ACC112 (cell line): ENCODE measurements at regions not wholly inside any gene's neighbourhood (a gene's known extent, or its start where the extent isn't known, plus 50 kb on each side); places are given as distances from the start of the nearest gene placed in this dataset.

Experiments used
- H2AFZ ChIP-seq: fragments of 200-600 bp; sonication (generic); one replicate; pipeline ENCODE4 v1.6.0; 2017; ENCODE audit warnings: antibody characterized with exemption, low read length; ENCODE audit not compliant: unreplicated experiment
- H3K27ac ChIP-seq: fragments of 200-600 bp; sonication (generic); 2 replicates; pipeline ENCODE4 v1.5.1; 2014; ENCODE audit warnings: low read depth, mild to moderate bottlenecking, antibody characterized with exemption, low read length, moderate library complexity
- H3K27me3 ChIP-seq: fragments of 200-600 bp; sonication (generic); 2 replicates; pipeline ENCODE4 v1.6.1; 2014; ENCODE audit warnings: mild to moderate bottlenecking, antibody characterized with exemption, low read length, moderate library complexity, mixed read lengths; ENCODE audit not compliant: insufficient read depth
- H3K36me3 ChIP-seq: fragments of 200-600 bp; sonication (generic); 2 replicates; pipeline ENCODE4 v1.6.1; 2016; ENCODE audit warnings: mild to moderate bottlenecking, antibody characterized with exemption, low read length, moderate library complexity, mixed read lengths; ENCODE audit not compliant: insufficient read depth
- H3K4me1 ChIP-seq: fragments of 200-600 bp; sonication (generic); one replicate; pipeline ENCODE4 v1.6.1; 2016; ENCODE audit warnings: low read length, mixed read lengths; ENCODE audit not compliant: insufficient read depth, unreplicated experiment, control insufficient read depth
- H3K4me3 ChIP-seq: fragments of 200-600 bp; sonication (generic); 2 replicates; pipeline ENCODE4 v1.5.1; 2014; ENCODE audit warnings: mild to moderate bottlenecking, low read depth, low read length
- H3K79me2 ChIP-seq: fragments of 200-600 bp; sonication (generic); one replicate; pipeline ENCODE4 v1.6.0; 2016; ENCODE audit warnings: low read length; ENCODE audit not compliant: control insufficient read depth, unreplicated experiment, insufficient read depth

- Histone ChIP-seq H3K4me1 (no peaks in the 10 kb centered on the region), H3K79me2 (no peaks in the 10 kb centered on the region), H3K27ac (no peak overlapping the region), H3K36me3 (no peaks in the 10 kb centered on the region), H2AFZ (no peak overlapping the region), H3K27me3 (no peaks in the 10 kb centered on the region), H3K4me3 (no peak overlapping the region)
Measured at GRCh38 chr5:29069104-29069402, 2030.7 kb upstream of the CDH9 start.

- H3K4me1 ChIP-seq, result no peaks in the 10 kb centered on the region
- no peak overlapping the region for H2AFZ ChIP-seq
- no peaks in the 10 kb centered on the region for H3K27me3 ChIP-seq
- no peaks in the 10 kb centered on the region for H3K36me3 ChIP-seq
- H3K79me2 ChIP-seq, result no peaks in the 10 kb centered on the region
- no peak overlapping the region for H3K27ac ChIP-seq
- no peak overlapping the region for H3K4me3 ChIP-seq
Measured at GRCh38 chr5:29061381-29061780, 2023.0 kb upstream of the CDH9 start.

DNA sequence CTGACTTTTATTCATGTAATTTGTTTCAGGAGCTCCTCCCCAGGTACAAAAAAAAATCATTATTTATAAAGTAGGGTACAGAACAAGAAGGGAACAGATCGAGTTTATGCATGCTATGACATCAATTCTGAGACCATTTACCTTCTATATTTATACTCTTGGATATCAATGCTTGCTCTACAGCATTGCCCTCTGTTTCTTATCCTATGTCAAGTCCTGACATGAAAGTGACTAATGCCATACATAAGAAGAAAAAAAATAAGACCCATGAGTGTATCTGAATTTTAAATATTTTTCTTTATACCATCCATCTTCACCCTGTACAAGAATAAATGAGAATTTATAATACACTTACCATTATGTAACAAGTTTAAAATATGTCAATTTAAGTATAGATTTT, 2016.3 kb upstream of the CDH9 start:
- Histone ChIP-seq H3K79me2 (no peaks in the 10 kb centered on the region), H3K27me3 (no peaks in the 10 kb centered on the region), H3K4me3 (no peak overlapping the region), H2AFZ (no peak overlapping the region), H3K27ac (no peak overlapping the region), H3K4me1 (no peaks in the 10 kb centered on the region), H3K36me3 (no peaks in the 10 kb centered on the region)

DNA sequence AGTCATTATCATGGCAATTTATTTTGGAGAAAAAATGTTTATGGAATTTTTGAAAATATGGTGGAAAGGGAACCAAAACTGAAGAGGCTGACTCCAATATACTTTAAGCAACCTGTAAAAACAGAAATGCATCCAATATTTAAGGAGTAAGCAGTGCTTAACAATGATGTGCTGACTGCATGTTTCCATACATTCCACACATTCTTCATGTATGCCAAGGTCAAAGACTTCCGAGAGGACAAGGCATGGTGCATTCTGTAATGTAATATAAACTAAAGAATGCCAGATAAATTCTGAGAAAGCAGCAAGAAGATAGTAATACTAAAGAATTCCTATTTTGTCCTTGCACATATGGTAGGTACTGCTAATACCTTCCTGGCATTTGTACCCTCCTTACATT, 2015.9 kb upstream of the CDH9 start:
- Histone ChIP-seq H3K27me3 (no peaks in the 10 kb centered on the region), H2AFZ (no peak overlapping the region), H3K36me3 (no peaks in the 10 kb centered on the region), H3K79me2 (no peaks in the 10 kb centered on the region), H3K4me3 (no peak overlapping the region), H3K27ac (no peak overlapping the region), H3K4me1 (no peaks in the 10 kb centered on the region)

DNA sequence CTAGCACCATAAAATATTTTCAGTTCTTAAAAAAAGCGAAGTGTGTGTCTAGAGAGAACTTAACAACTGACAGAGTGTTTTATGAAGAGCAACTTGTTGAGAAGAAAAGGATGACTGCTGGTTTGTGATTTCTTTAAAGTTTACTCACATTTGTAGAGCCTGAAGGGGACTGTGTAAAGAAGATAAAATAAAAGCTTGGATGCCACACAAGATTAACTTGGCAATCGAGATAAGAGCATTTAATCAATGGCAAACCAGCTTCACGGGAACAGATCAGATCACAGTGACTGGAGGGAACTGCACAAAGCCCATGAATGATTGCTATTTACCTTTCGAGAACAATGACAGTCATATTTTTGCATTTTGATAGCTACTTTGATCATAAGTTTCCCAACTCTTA, 2013.1 kb upstream of the CDH9 start:
- Histone ChIP-seq H3K27me3 (no peaks in the 10 kb centered on the region), H2AFZ (no peak overlapping the region), H3K4me1 (no peaks in the 10 kb centered on the region), H3K79me2 (no peaks in the 10 kb centered on the region), H3K4me3 (no peak overlapping the region), H3K27ac (no peak overlapping the region), H3K36me3 (no peaks in the 10 kb centered on the region)

DNA sequence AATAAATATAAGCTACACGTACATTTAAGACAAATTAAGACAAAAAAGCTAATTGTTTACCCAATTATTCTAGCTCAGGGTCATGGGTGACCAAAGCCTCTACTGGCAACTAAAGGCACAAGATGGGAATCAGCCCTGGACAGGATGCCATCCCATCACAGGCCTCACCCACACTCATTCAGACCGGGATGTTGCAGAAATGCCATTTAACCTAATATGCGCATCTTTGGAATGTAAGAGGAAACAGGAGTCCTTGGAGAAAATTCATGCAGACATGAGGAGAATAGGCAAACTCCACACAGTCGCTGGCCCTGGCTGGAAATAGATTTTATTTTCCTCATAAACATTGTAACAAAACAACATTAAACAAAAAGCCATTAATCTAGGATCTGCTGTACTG, 2003.8 kb upstream of the CDH9 start:
- H3K4me1 ChIP-seq, result no peaks in the 10 kb centered on the region
- H2AFZ ChIP-seq, result no peak overlapping the region
- no peaks in the 10 kb centered on the region for H3K79me2 ChIP-seq
- no peaks in the 10 kb centered on the region for H3K27me3 ChIP-seq
- no peak overlapping the region for H3K27ac ChIP-seq
- no peaks in the 10 kb centered on the region for H3K36me3 ChIP-seq
- no peak overlapping the region for H3K4me3 ChIP-seq

DNA sequence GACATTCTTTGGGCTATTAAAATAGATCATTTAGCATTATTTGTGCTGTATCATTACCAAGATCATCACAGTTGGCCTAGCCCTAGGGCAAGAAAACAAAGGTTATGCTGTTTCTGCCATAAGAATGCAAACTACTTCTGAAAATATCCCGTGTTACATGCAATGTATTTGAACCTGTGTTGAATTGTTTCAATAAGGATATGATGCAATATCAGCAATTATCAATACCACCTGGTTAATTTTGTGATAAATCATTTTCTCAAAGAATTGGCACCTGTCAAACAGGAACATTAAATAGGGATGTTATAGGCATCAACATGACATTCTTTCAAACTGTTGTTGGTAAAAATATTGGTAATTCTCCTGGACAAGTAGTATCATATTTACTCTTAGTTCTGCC, 2002.0 kb upstream of the CDH9 start:
- no peaks in the 10 kb centered on the region for H3K4me1 ChIP-seq

GRCh38 chr5:29039994-29040393, 2001.6 kb upstream of the CDH9 start:
- no peaks in the 10 kb centered on the region for H3K27me3 ChIP-seq
- H2AFZ ChIP-seq, result no peak overlapping the region
- H3K27ac ChIP-seq, result no peak overlapping the region
- H3K79me2 ChIP-seq, result no peaks in the 10 kb centered on the region
- H3K4me3 ChIP-seq, result no peak overlapping the region
- H3K36me3 ChIP-seq, result no peaks in the 10 kb centered on the region
- H3K4me1 ChIP-seq, result no peaks in the 10 kb centered on the region

More for the DNA sequence above, 2002.0 kb upstream of the CDH9 start:
- no peaks in the 10 kb centered on the region for H3K36me3 ChIP-seq
- no peak overlapping the region for H3K4me3 ChIP-seq
- no peak overlapping the region for H2AFZ ChIP-seq
- H3K79me2 ChIP-seq, result no peaks in the 10 kb centered on the region
- no peaks in the 10 kb centered on the region for H3K27me3 ChIP-seq
- H3K27ac ChIP-seq, result no peak overlapping the region

DNA sequence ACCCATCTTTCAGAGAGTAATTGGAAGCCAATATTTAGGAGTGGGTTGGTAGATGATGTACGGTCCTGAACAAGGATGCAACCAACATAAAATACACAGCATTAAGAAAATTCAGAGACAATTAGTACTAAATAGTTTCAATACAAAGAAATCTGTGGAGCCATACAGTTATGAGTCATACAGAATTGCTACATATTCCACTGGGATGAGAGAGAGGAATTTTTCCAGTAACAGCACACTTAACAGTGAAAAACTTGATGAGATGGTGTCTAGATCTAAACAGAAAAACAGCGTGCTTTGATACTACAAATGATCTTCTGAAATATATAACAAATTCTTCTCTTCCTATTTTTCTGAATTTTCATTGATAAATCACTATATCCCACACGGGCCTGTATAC, 1999.3 kb upstream of the CDH9 start:
- Histone ChIP-seq H3K79me2 (no peaks in the 10 kb centered on the region), H3K36me3 (no peaks in the 10 kb centered on the region), H3K27me3 (no peaks in the 10 kb centered on the region), H2AFZ (no peak overlapping the region), H3K4me1 (no peaks in the 10 kb centered on the region), H3K27ac (no peak overlapping the region), H3K4me3 (no peak overlapping the region)

- no peak overlapping the region for H2AFZ ChIP-seq
- no peaks in the 10 kb centered on the region for H3K27me3 ChIP-seq
- H3K36me3 ChIP-seq, result no peaks in the 10 kb centered on the region
- H3K4me3 ChIP-seq, result no peak overlapping the region
- H3K27ac ChIP-seq, result no peak overlapping the region
- H3K79me2 ChIP-seq, result no peaks in the 10 kb centered on the region
- H3K4me1 ChIP-seq, result no peaks in the 10 kb centered on the region
Measured at GRCh38 chr5:29024052-29024451, 1985.7 kb upstream of the CDH9 start.

DNA sequence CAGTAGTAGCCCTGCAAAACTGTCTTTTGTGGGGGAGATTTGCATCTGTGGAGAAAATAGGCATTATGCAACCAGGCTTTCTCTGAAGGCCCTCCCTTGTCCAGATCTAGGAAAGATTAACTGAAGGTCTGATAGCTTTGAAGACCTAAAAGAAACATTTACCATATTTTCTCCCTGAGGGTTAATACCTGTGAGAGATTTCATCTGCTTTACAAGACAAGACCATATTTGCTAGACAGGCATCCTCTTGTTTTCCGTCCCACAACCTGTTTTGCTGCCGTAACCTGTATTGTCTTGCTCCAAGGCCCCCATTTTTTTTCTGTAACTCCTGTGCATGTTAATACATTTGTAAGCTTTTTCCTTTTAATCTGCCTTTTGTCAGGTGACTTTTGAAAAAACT, 1985.2 kb upstream of the CDH9 start:
- no peaks in the 10 kb centered on the region for H3K36me3 ChIP-seq
- H3K4me3 ChIP-seq, result no peak overlapping the region
- no peaks in the 10 kb centered on the region for H3K27me3 ChIP-seq
- H3K27ac ChIP-seq, result no peak overlapping the region
- H3K79me2 ChIP-seq, result no peaks in the 10 kb centered on the region
- no peak overlapping the region for H2AFZ ChIP-seq
- no peaks in the 10 kb centered on the region for H3K4me1 ChIP-seq

- no peak overlapping the region for H3K27ac ChIP-seq
- no peaks in the 10 kb centered on the region for H3K27me3 ChIP-seq
- H3K4me3 ChIP-seq, result no peak overlapping the region
- no peaks in the 10 kb centered on the region for H3K79me2 ChIP-seq
- H2AFZ ChIP-seq, result no peak overlapping the region
- H3K4me1 ChIP-seq, result no peaks in the 10 kb centered on the region
- no peaks in the 10 kb centered on the region for H3K36me3 ChIP-seq
Measured at GRCh38 chr5:29017501-29017900, 1979.1 kb upstream of the CDH9 start.
